ENCODE measurements at regions not wholly inside any gene's neighbourhood (a gene's known extent, or its start where the extent isn't known, plus 50 kb on each side); places are given as distances from the start of the nearest gene placed in this dataset.

DNA sequence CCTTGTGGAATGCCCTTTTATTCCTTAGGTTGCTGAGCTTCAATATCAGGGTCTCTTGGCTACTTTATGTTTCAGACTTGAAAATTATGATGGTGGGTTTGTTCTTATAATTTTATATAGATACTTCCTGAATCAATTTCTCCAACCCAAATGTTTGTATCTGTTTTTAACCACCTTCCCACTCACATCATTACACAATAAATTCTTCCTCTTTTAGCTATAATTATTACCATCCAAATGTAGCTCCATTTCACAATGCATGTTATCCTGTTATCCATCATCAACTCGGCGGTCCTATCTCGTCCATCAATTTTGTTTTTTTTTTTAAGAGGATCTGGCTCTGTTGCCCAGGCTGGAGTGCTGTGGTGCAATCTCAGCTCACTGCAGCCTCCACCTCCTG, 357.6 kb upstream of the ZP4 start:
- TF ChIP-seq XBP1 (CRISPR knock-in tag; IDR thresholded peaks at IDR 0.05), result no peak
- TF ChIP-seq NCOR1 (IDR thresholded peaks at IDR 0.05; ENCODE audit: borderline replicate concordance, low read length), result no peak
- TF ChIP-seq EED (CRISPR knock-in tag; IDR thresholded peaks at IDR 0.05), result no peak
- TF ChIP-seq EHMT2 (IDR thresholded peaks at IDR 0.05; ENCODE audit: borderline replicate concordance, low read depth, low read length), result no peak
- no peak for TF ChIP-seq CBX5 (CRISPR knock-in tag; IDR thresholded peaks at IDR 0.05; ENCODE audit: borderline replicate concordance)
